H1 (cell line): ENCODE measurements at regions not wholly inside any gene's neighbourhood (a gene's known extent, or its start where the extent isn't known, plus 50 kb on each side); places are given as distances from the start of the nearest gene placed in this dataset.

ENCODE experiments used
- CHD1 ChIP-seq: IDR thresholded peaks from 2 replicates; pipeline ENCODE4 v1.6.1; 2012; ENCODE audit warnings: low read depth, low read length, improper control_type of control experiment
- EZH2 ChIP-seq: fragments of 200-600 bp; sonication (generic); IDR thresholded peaks from 2 replicates; pipeline ENCODE4 v1.7.1; 2012; ENCODE audit warnings: low read depth, mild to moderate bottlenecking, moderate library complexity, low read length, inconsistent platforms; ENCODE audit not compliant: severe bottlenecking
- KDM5A ChIP-seq: fragments of 200-600 bp; IDR thresholded peaks from 2 replicates; pipeline ENCODE4 v1.7.1; 2012; ENCODE audit warnings: mild to moderate bottlenecking, low read length, inconsistent platforms, mixed read lengths
- SIRT6 ChIP-seq: IDR thresholded peaks from one replicate; pipeline ENCODE4 v1.7.1; 2012; ENCODE audit warnings: low read length, inconsistent platforms
- SIX5 ChIP-seq: IDR thresholded peaks from 2 replicates; pipeline ENCODE4 v1.6.1; 2011; ENCODE audit warnings: mild to moderate bottlenecking, low read depth, low read length
- TEAD4 ChIP-seq: IDR thresholded peaks from 2 replicates; pipeline ENCODE4 v1.6.1; 2012; ENCODE audit warnings: low read depth, low read length, inconsistent platforms, mixed read lengths
- TF ChIP-seq, protein P1 (sequence below): fragments of 300-600 bp; sonication (generic); IDR thresholded peaks from 2 replicates; pipeline ENCODE4 v1.7.1; 2012; ENCODE audit warnings: low read length, moderate library complexity, mild to moderate bottlenecking, inconsistent platforms; ENCODE audit not compliant: insufficient replicate concordance

DNA sequence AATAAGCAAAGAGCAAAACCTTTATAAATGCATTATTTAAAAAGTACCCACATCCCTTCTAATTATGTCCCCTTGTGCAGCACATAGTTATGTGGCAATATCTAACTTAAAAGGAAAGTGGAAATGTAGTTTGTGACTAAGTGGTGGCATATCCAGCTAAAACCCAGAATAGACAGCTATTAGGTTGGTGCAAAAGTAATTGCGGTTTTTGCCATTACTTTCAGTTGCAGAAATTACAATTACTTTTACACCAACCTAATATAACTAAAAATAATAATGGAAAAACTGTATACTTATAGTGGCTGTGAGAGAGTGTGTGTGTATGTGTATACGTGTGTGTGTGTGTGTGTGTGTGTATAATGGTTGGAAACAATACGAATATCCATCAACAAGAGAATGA is 1108.1 kb upstream of the CNTN5 start (continued):
- TF ChIP-seq, protein P1, sequence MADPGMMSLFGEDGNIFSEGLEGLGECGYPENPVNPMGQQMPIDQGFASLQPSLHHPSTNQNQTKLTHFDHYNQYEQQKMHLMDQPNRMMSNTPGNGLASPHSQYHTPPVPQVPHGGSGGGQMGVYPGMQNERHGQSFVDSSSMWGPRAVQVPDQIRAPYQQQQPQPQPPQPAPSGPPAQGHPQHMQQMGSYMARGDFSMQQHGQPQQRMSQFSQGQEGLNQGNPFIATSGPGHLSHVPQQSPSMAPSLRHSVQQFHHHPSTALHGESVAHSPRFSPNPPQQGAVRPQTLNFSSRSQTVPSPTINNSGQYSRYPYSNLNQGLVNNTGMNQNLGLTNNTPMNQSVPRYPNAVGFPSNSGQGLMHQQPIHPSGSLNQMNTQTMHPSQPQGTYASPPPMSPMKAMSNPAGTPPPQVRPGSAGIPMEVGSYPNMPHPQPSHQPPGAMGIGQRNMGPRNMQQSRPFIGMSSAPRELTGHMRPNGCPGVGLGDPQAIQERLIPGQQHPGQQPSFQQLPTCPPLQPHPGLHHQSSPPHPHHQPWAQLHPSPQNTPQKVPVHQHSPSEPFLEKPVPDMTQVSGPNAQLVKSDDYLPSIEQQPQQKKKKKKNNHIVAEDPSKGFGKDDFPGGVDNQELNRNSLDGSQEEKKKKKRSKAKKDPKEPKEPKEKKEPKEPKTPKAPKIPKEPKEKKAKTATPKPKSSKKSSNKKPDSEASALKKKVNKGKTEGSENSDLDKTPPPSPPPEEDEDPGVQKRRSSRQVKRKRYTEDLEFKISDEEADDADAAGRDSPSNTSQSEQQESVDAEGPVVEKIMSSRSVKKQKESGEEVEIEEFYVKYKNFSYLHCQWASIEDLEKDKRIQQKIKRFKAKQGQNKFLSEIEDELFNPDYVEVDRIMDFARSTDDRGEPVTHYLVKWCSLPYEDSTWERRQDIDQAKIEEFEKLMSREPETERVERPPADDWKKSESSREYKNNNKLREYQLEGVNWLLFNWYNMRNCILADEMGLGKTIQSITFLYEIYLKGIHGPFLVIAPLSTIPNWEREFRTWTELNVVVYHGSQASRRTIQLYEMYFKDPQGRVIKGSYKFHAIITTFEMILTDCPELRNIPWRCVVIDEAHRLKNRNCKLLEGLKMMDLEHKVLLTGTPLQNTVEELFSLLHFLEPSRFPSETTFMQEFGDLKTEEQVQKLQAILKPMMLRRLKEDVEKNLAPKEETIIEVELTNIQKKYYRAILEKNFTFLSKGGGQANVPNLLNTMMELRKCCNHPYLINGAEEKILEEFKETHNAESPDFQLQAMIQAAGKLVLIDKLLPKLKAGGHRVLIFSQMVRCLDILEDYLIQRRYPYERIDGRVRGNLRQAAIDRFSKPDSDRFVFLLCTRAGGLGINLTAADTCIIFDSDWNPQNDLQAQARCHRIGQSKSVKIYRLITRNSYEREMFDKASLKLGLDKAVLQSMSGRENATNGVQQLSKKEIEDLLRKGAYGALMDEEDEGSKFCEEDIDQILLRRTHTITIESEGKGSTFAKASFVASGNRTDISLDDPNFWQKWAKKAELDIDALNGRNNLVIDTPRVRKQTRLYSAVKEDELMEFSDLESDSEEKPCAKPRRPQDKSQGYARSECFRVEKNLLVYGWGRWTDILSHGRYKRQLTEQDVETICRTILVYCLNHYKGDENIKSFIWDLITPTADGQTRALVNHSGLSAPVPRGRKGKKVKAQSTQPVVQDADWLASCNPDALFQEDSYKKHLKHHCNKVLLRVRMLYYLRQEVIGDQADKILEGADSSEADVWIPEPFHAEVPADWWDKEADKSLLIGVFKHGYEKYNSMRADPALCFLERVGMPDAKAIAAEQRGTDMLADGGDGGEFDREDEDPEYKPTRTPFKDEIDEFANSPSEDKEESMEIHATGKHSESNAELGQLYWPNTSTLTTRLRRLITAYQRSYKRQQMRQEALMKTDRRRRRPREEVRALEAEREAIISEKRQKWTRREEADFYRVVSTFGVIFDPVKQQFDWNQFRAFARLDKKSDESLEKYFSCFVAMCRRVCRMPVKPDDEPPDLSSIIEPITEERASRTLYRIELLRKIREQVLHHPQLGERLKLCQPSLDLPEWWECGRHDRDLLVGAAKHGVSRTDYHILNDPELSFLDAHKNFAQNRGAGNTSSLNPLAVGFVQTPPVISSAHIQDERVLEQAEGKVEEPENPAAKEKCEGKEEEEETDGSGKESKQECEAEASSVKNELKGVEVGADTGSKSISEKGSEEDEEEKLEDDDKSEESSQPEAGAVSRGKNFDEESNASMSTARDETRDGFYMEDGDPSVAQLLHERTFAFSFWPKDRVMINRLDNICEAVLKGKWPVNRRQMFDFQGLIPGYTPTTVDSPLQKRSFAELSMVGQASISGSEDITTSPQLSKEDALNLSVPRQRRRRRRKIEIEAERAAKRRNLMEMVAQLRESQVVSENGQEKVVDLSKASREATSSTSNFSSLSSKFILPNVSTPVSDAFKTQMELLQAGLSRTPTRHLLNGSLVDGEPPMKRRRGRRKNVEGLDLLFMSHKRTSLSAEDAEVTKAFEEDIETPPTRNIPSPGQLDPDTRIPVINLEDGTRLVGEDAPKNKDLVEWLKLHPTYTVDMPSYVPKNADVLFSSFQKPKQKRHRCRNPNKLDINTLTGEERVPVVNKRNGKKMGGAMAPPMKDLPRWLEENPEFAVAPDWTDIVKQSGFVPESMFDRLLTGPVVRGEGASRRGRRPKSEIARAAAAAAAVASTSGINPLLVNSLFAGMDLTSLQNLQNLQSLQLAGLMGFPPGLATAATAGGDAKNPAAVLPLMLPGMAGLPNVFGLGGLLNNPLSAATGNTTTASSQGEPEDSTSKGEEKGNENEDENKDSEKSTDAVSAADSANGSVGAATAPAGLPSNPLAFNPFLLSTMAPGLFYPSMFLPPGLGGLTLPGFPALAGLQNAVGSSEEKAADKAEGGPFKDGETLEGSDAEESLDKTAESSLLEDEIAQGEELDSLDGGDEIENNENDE: no peak
- no peak for TF ChIP-seq TEAD4
- no peak for TF ChIP-seq KDM5A
- no peak for TF ChIP-seq SIX5
- no peak for TF ChIP-seq EZH2
- TF ChIP-seq SIRT6: no peak
- no peak for TF ChIP-seq CHD1
